ENCODE measurements at regions not wholly inside any gene's neighbourhood (a gene's known extent, or its start where the extent isn't known, plus 50 kb on each side); places are given as distances from the start of the nearest gene placed in this dataset.

GRCh38 chr14:97916100-97916499 lies 1118.9 kb downstream of the VRK1 start:
- ChIA-PET CTCF (no interaction called here), POLR2A (no interaction called here)
- H2AFZ ChIP-seq (ENCODE audit: low read depth, low read length), result no peak overlapping the region

DNA sequence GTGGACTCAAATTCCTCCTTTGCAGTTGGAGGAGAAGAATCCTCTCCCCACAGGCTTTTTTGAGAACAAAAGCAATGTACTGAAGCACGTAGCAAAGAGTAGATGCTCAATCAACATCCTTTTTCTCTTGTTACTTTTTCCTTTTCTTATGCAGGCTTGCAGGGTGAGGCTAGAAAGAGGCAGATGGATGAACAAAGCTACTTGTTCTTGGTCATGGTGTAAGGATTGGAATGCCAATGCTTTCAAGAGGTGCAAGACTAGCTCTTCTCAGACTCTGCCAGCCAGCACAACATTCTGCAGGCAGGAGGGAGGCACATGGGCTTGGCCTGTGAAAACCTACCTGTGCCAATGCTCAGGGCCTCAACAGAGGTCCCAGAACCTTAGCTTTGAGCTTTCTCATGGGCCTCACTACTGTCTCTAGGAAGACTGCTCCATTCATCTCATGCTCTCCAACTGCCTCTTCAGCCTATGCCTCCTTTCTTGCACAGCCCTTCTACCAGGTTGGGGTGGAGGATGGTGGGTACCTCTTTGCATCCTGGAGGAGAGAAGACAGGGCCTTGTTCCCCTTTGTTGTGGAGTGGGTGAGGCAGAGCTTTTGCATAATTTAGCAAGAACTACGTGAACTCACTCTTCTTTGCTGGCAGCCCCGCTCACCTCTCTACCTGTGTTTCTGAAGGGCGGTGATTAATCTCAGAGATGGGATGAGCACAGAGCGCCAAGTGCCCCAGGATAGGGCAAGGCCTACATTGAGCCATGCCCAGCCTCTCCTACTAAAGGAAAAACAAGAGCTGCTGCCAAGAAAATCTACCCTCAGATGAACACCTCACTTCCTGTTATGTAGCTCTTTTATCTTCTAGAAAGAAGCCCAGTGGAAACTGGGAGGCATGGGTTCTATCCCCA lies 1119.7 kb downstream of the VRK1 start:
- Histone ChIP-seq H3K4me3 (replicated peaks in 1 of 3; ENCODE audit: insufficient read depth in 1 of 3, low read depth in 1 of 3, low read length in 3 of 3) (no peak overlapping the region), H3K36me3 (ENCODE audit: control insufficient read depth in 2 of 2, extremely low read depth in 1 of 2, insufficient read depth in 2 of 2, low read length in 2 of 2) (no peaks in the 10 kb centered on the region), H3K4me2 (ENCODE audit: insufficient read depth, low read length) (no peak overlapping the region), H3K4me1 (ENCODE audit: control insufficient read depth, extremely low read depth, insufficient read depth, low read length) (no peaks in the 10 kb centered on the region), H3K9ac (replicated peaks; ENCODE audit: extremely low read depth, insufficient read depth, low read length) (no peak overlapping the region), H3K9me3 (replicated peaks; ENCODE audit: control insufficient read depth, insufficient read depth, low read length) (peaks cover 5% of the 10 kb centered on the region), H3K27me3 (ENCODE audit: control insufficient read depth in 2 of 2, insufficient read depth in 2 of 2, low read length in 2 of 2) (no peaks in the 10 kb centered on the region), H3K27ac (ENCODE audit: insufficient read depth, low read depth, low read length) (no peak overlapping the region), H3K79me2 (ENCODE audit: control insufficient read depth, insufficient read depth, low read length) (no peaks in the 10 kb centered on the region), H4K20me1 (replicated peaks; ENCODE audit: control insufficient read depth, extremely low read depth, insufficient read depth, low read length) (no peaks in the 10 kb centered on the region), H2AFZ (ENCODE audit: low read depth, low read length) (no peak overlapping the region), H3K9me1 (replicated peaks; ENCODE audit: control insufficient read depth, extremely low read depth, insufficient read depth, low read length) (no peaks in the 10 kb centered on the region)
- no peak for DNase-seq (ENCODE audit: low read depth, low spot score)
- no peak for FAIRE-seq
- dilution Hi-C loops (cut with MboI; ENCODE audit: extremely low pct_ligation_motif_present, low sequenced_read_pairs), result no loop called here
- TF ChIP-seq JUN (IDR thresholded peaks at IDR 0.05; ENCODE audit: borderline replicate concordance, insufficient read depth, insufficient read length, low read depth) (no peak), POLR2A (IDR thresholded peaks at IDR 0.05; ENCODE audit: low read depth, low read length) (no peak), MAX (IDR thresholded peaks at IDR 0.05; ENCODE audit: insufficient read depth, insufficient read length) (no peak), FOS (IDR thresholded peaks at IDR 0.05; ENCODE audit: borderline replicate concordance, insufficient read depth, low read length) (no peak), GATA2 (IDR thresholded peaks at IDR 0.05; ENCODE audit: insufficient read depth, insufficient read length, low read depth, low read length) (no peak), MYC (IDR thresholded peaks at IDR 0.05; ENCODE audit: low read depth, low read length) (no peak), EZH2 (IDR thresholded peaks at IDR 0.05; ENCODE audit: borderline replicate concordance, low read depth, low read length, severe bottlenecking) (no peak), POLR2AphosphoS5 (IDR thresholded peaks at IDR 0.05; ENCODE audit: insufficient read depth, low read depth, low read length) (no peak), CTCF (IDR thresholded peaks at IDR 0.05; ENCODE audit: extremely low read depth in 1 of 2, insufficient read depth in 1 of 2, low read depth in 1 of 2, low read length in 2 of 2) (no peak)
- intact Hi-C loops (cut with micrococcal nuclease), result no loop called here
- no TSS peak for BruUV-seq (replicated peaks)
- POLR2A ChIA-PET, result no interaction called here
- CTCF ChIA-PET, result no interaction called here

More at GRCh38 chr14:97916100-97916499, 1118.9 kb downstream of the VRK1 start:
- no peak for DNase-seq (ENCODE audit: low read depth, low spot score)
- dilution Hi-C loops (cut with MboI; ENCODE audit: extremely low pct_ligation_motif_present, low sequenced_read_pairs) (no loop called here), intact Hi-C loops (cut with micrococcal nuclease) (no loop called here)
- H3K27ac ChIP-seq (ENCODE audit: insufficient read depth, low read depth, low read length), result no peak overlapping the region
- H4K20me1 ChIP-seq (replicated peaks; ENCODE audit: control insufficient read depth, extremely low read depth, insufficient read depth, low read length), result no peaks in the 10 kb centered on the region
- peaks cover 7% of the 10 kb centered on the region for H3K9me3 ChIP-seq (replicated peaks; ENCODE audit: control insufficient read depth, insufficient read depth, low read length)
- no peaks in the 10 kb centered on the region for H3K4me1 ChIP-seq (ENCODE audit: control insufficient read depth, extremely low read depth, insufficient read depth, low read length)
- no peaks in the 10 kb centered on the region for H3K27me3 ChIP-seq (ENCODE audit: control insufficient read depth in 2 of 2, insufficient read depth in 2 of 2, low read length in 2 of 2)
- H3K9ac ChIP-seq (replicated peaks; ENCODE audit: extremely low read depth, insufficient read depth, low read length), result no peak overlapping the region
- no peaks in the 10 kb centered on the region for H3K79me2 ChIP-seq (ENCODE audit: control insufficient read depth, insufficient read depth, low read length)
- no peak for TF ChIP-seq EZH2 (IDR thresholded peaks at IDR 0.05; ENCODE audit: borderline replicate concordance, low read depth, low read length, severe bottlenecking)
- no peak overlapping the region for H3K4me3 ChIP-seq (replicated peaks in 1 of 3; ENCODE audit: insufficient read depth in 1 of 3, low read depth in 1 of 3, low read length in 3 of 3)
- no peaks in the 10 kb centered on the region for H3K36me3 ChIP-seq (ENCODE audit: control insufficient read depth in 2 of 2, extremely low read depth in 1 of 2, insufficient read depth in 2 of 2, low read length in 2 of 2)
- no peak for FAIRE-seq
- H3K9me1 ChIP-seq (replicated peaks; ENCODE audit: control insufficient read depth, extremely low read depth, insufficient read depth, low read length), result no peaks in the 10 kb centered on the region
- no peak overlapping the region for H3K4me2 ChIP-seq (ENCODE audit: insufficient read depth, low read length)
- BruUV-seq (replicated peaks), result no TSS peak
